T-helper 22 cell (primary cell): ENCODE measurements at regions not wholly inside any gene's neighbourhood (a gene's known extent, or its start where the extent isn't known, plus 50 kb on each side); places are given as distances from the start of the nearest gene placed in this dataset.

Experiments
- DNase-seq: peaks from one replicate; pipeline ENCODE4 v3.0.0-alpha.2; 2020; ENCODE audit warnings: low read depth

DNA sequence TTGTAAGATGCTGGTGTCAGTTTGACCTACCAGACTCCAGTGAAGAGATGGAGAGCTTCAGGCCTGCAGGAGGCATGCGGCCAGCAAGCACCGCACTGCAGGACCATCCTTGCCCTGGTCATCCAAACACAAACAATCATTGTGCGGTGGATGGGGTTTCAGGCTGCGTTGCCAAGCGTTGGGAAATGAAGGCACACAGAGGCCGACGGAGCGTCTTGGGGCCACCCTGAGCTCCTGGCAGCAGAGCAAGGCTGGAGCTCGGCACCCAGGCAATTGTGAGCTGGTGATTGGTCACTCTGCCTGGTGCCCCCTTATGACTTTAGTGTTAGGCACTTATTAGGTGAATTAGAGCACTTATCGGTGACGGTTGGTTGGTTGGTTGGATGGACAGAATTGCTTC is 222.6 kb upstream of the RGMA start:
- DNase-seq, result no peak

- DNase-seq, result no peak
Measured at GRCh38 chr15:93308026-93308690, 219.1 kb upstream of the RGMA start.

DNA sequence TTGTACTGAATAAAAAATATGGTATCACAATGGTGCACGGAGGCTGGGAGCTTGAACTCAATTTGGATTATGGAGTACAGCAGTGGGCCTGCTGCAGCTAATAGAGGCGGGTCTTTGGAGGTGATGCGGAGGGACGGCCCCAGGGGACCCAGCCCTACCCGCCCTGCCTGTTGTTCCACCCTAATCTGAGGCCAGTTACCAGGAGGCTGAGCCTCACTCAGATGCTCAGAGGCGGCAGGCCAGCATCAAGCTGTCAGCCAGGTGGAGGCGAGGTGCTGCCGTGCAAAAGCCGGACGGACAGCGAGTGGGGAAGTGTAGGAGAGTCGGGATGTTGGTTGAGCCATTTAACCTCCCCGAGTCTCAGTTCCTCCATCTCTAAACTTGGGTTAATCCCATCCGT is 218.5 kb upstream of the RGMA start:
- DNase-seq, result no peak

GRCh38 chr15:93305306-93305705 is 216.3 kb upstream of the RGMA start:
- DNase-seq, result no peak

DNA sequence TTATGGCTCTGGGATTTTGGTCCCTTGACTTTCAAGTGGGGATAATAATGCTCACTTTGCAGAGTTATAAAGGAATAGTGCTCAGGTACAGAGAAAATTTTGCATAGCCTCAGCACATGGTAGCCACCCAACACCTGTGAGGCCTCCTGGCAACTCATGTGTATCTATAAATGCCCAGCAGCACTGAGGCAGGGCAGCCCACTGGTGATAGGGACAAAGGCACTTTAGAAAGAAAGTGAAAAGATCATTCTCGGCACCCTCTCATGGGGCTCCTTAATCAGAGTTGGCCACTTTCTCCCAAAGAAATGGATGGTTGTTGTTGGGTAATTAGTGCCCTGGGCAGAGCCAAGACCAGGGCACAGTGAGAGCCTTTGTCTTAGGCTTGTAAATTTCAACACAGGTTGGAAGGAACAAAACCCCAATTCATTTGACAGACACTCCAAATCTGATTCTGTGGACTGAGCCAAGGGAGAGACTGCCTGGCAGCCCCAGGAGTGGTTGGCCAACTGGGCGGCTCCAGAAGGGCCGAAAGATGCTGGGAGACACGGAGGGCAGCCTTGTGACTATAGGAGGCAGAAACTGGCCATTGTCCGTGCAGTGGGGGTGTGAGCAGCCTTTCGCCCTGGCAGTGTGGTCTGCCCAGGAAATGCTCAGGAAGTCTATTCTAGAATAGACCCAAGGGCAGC is 213.2 kb upstream of the RGMA start:
- DNase-seq, result no peak

- no peak for DNase-seq
Measured at GRCh38 chr15:93300796-93301195, 211.8 kb upstream of the RGMA start.

GRCh38 chr15:93299675-93300074 is 210.7 kb upstream of the RGMA start:
- DNase-seq, result no peak

GRCh38 chr15:93298901-93299300 is 209.9 kb upstream of the RGMA start:
- no peak for DNase-seq

DNA sequence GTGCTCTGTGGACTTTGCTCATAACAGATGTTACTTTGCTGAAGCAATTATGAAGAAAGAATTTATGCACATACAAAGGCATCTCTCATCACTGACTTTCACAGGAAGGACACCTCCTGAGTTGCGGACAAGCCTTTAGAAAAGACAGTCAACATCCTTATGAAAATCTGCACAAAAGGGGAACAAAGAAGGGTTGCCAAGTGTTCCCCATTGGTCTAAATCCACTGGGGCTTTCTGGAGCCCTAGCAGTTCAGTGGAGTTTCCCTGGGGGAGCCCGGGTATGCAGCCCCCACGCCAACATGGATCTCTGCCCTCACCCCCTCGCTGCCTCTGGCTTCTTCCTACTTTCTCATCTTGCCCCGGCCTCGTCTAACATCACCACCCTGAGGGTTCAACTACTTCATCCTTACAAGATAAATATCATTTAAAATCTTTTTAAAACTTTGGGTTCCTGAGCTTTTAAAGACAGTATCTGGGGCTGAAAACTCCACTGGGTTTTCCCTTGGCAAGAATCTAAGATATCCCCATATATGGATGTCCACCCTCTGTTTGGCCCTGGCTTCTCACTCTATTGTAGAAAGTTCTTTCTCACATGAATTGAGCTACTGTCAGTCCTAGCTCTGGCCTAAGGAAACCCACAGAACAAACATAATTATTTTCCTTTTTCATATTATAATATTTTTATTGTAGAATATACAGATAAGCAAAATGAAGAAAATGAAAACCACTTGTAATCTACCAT is 207.9 kb upstream of the RGMA start:
- no peak for DNase-seq

- DNase-seq, result no peak
Measured at GRCh38 chr15:93294896-93295295, 205.9 kb upstream of the RGMA start.

DNA sequence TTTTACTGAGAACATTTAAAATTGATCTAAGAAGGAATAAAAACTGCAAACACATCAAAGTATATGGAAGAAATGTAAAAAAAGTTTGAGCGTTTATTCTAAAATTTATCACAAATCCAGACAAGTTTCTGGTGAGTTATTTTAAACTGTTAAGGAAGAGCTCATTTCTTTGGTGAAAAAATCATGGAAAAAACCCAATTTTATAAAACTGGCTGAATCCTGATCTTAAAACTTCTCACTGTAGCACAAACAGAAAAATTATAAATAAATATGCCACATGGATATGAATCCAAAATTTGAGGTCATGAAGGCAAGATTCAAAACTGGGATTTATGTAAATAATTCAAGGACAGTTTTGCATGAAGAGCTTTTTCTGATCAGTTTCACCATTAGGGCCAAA is 205.1 kb upstream of the RGMA start:
- no peak for DNase-seq

DNA sequence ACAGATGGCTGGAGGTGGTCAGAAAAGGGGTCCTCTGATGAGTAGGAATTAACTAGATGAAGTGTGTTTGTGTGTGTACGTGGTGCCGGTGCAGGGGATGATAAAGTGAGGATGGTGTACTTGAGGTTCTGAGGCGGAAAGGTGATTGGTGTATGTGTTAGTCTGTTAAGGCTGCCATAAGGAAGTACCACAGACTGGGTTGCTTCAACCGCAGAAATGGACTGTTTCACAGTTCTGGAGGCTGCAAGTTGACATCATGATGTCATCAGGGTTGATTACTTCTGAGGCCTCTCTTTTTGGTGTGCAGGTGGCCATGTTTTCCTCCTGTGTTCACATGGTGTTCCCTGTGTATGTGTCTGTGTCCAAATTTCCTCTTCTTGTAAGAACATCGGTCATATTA is 202.4 kb upstream of the RGMA start:
- no peak for DNase-seq

DNA sequence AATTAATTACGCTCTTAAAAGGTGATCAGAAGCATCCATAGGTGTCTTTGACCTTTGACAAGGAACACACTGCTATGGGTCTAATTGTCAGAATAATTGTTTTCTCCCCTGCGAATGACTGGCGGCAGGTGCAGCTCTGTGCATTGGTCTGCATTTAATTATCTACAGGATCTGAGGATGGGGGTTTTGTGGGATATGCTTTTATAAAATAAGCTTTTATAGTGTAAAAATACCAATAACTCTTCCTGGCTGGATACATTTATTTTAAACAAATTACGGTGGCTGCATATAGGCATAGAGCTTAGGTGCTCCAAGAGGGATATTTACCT is 201.6 kb upstream of the RGMA start:
- no peak for DNase-seq

- no peak for DNase-seq
Measured at GRCh38 chr15:93289941-93290617, 201.1 kb upstream of the RGMA start.

GRCh38 chr15:93288728-93289294 is 199.8 kb upstream of the RGMA start:
- DNase-seq, result no peak

- DNase-seq, result no peak
Measured at GRCh38 chr15:93286446-93286845, 197.4 kb upstream of the RGMA start.

GRCh38 chr15:93283854-93284253 is 194.8 kb upstream of the RGMA start:
- no peak for DNase-seq

DNA sequence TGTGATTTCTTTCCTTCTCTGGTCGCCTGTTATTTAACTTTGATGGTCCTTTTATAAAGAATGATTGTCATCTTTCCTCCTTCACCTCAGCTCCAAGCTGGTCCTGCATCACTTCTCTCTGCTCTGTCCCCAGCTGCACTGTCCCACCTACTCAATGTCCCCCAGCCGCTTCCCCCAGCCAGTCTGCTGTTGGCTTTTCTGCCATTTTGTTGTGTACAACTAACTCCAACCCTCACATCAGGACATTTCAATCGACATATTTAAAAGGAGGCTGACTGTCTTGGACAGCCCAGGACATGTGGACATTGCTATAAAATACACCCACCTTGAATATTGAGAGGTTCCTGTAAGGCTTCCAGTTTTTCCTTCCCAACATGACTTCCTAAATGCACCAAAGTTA is 193.8 kb upstream of the RGMA start:
- DNase-seq, result no peak

- DNase-seq, result no peak
Measured at GRCh38 chr15:93278783-93279182, 189.8 kb upstream of the RGMA start.

- no peak for DNase-seq
Measured at GRCh38 chr15:93278006-93278405, 189.0 kb upstream of the RGMA start.

GRCh38 chr15:93274257-93274656 is 185.2 kb upstream of the RGMA start:
- DNase-seq, result no peak

- no peak for DNase-seq
Measured at GRCh38 chr15:93271871-93272270, 182.9 kb upstream of the RGMA start.
